ENCODE measurements at regions not wholly inside any gene's neighbourhood (a gene's known extent, or its start where the extent isn't known, plus 50 kb on each side); places are given as distances from the start of the nearest gene placed in this dataset.

GRCh38 chr7:47688311-47689100, 106.6 kb upstream of the TNS3 start:
- Histone ChIP-seq H3K9me2 (ENCODE audit: low read depth, low read length) (no peaks in the 10 kb centered on the region), H3K4me3 (ENCODE audit: low read depth, low read length, poor library complexity, severe bottlenecking) (no peak overlapping the region)

GRCh38 chr7:47685712-47686376, 103.9 kb upstream of the TNS3 start:
- Histone ChIP-seq H3K36me3 (ENCODE audit: insufficient read depth, low read length) (no peaks in the 10 kb centered on the region), H3K27me3 (ENCODE audit: insufficient read depth, low read length) (no peaks in the 10 kb centered on the region), H3K27ac (ENCODE audit: low read depth, low read length, poor library complexity, severe bottlenecking) (no peak overlapping the region), H3K4me3 (ENCODE audit: low read depth, low read length, poor library complexity, severe bottlenecking) (no peak overlapping the region), H4K20me1 (ENCODE audit: insufficient read depth, low read length) (no peaks in the 10 kb centered on the region), H3K79me2 (ENCODE audit: insufficient read depth, low read length) (no peaks in the 10 kb centered on the region), H3K9me3 (ENCODE audit: low read length) (no peaks in the 10 kb centered on the region), H3K4me1 (ENCODE audit: insufficient read depth, low read length, severe bottlenecking) (peaks cover 33% of the 10 kb centered on the region), H2AFZ (ENCODE audit: low read length) (no peak overlapping the region), H3K9me2 (ENCODE audit: low read depth, low read length) (no peaks in the 10 kb centered on the region), H3K9ac (ENCODE audit: low read length) (no peak overlapping the region), H3K4me2 (ENCODE audit: low read length) (no peak overlapping the region), H3F3A (ENCODE audit: insufficient read depth, low read length) (no peaks in the 10 kb centered on the region)
- no peak for TF ChIP-seq EZH2 (IDR thresholded peaks at IDR 0.05; ENCODE audit: borderline replicate concordance, low read length)
- TF ChIP-seq CTCF (IDR thresholded peaks at IDR 0.05; ENCODE audit: low read length), result no peak

More at GRCh38 chr7:47688311-47689100, 106.6 kb upstream of the TNS3 start:
- no peaks in the 10 kb centered on the region for H3K36me3 ChIP-seq (ENCODE audit: insufficient read depth, low read length)
- H3K79me2 ChIP-seq (ENCODE audit: insufficient read depth, low read length), result no peaks in the 10 kb centered on the region
- no peaks in the 10 kb centered on the region for H4K20me1 ChIP-seq (ENCODE audit: insufficient read depth, low read length)
- H2AFZ ChIP-seq (ENCODE audit: low read length), result no peak overlapping the region
- TF ChIP-seq EZH2 (IDR thresholded peaks at IDR 0.05; ENCODE audit: borderline replicate concordance, low read length), result no peak
- TF ChIP-seq CTCF (IDR thresholded peaks at IDR 0.05; ENCODE audit: low read length), result no peak
- H3K27ac ChIP-seq (ENCODE audit: low read depth, low read length, poor library complexity, severe bottlenecking), result no peak overlapping the region
- no peak overlapping the region for H3K9ac ChIP-seq (ENCODE audit: low read length)
- no peaks in the 10 kb centered on the region for H3K9me3 ChIP-seq (ENCODE audit: low read length)
- no peaks in the 10 kb centered on the region for H3K27me3 ChIP-seq (ENCODE audit: insufficient read depth, low read length)
- H3K4me2 ChIP-seq (ENCODE audit: low read length), result no peak overlapping the region
- no peaks in the 10 kb centered on the region for H3F3A ChIP-seq (ENCODE audit: insufficient read depth, low read length)
- peaks cover 20% of the 10 kb centered on the region for H3K4me1 ChIP-seq (ENCODE audit: insufficient read depth, low read length, severe bottlenecking)

- Histone ChIP-seq H3K4me3 (ENCODE audit: low read depth, low read length, poor library complexity, severe bottlenecking) (no peak overlapping the region), H3K4me2 (ENCODE audit: low read length) (peak overlapping the region; percentile 3; the same call in 1 of the 2 replicates), H3K79me2 (ENCODE audit: insufficient read depth, low read length) (no peaks in the 10 kb centered on the region), H3K9ac (ENCODE audit: low read length) (no peak overlapping the region), H3K4me1 (ENCODE audit: insufficient read depth, low read length, severe bottlenecking) (peaks cover 39% of the 10 kb centered on the region), H4K20me1 (ENCODE audit: insufficient read depth, low read length) (no peaks in the 10 kb centered on the region), H2AFZ (ENCODE audit: low read length) (no peak overlapping the region), H3K9me3 (ENCODE audit: low read length) (no peaks in the 10 kb centered on the region), H3K27me3 (ENCODE audit: insufficient read depth, low read length) (no peaks in the 10 kb centered on the region), H3K36me3 (ENCODE audit: insufficient read depth, low read length) (no peaks in the 10 kb centered on the region), H3K27ac (ENCODE audit: low read depth, low read length, poor library complexity, severe bottlenecking) (no peak overlapping the region), H3K9me2 (ENCODE audit: low read depth, low read length) (no peaks in the 10 kb centered on the region), H3F3A (ENCODE audit: insufficient read depth, low read length) (no peaks in the 10 kb centered on the region)
- TF ChIP-seq CTCF (IDR thresholded peaks at IDR 0.05; ENCODE audit: low read length) (0 out of 2 replicates have a peak, but pooled peaks have one; percentile 12), EZH2 (IDR thresholded peaks at IDR 0.05; ENCODE audit: borderline replicate concordance, low read length) (no peak)
Measured at GRCh38 chr7:47685151-47685550, 103.2 kb upstream of the TNS3 start.

Measured in OCI-LY1 (cell line).